HepG2 (cell line): ENCODE measurements at regions not wholly inside any gene's neighbourhood (a gene's known extent, or its start where the extent isn't known, plus 50 kb on each side); places are given as distances from the start of the nearest gene placed in this dataset.

Experiments used
- ARID5B ChIP-seq: IDR thresholded peaks from 2 replicates; pipeline ENCODE4 v1.4.0; 2020; ENCODE audit warnings: mild to moderate bottlenecking, missing genetic modification reagents
- CC2D1A ChIP-seq: sonication (generic); formaldehyde crosslinking; IDR thresholded peaks from 2 replicates; pipeline ENCODE4 v1.8.1; 2023; ENCODE audit warnings: mild to moderate bottlenecking, missing genetic modification reagents
- CERS6 ChIP-seq: sonication (generic); formaldehyde crosslinking; IDR thresholded peaks from 2 replicates; pipeline ENCODE4 v1.5.0; 2020; ENCODE audit warnings: missing genetic modification reagents
- HDAC1 ChIP-seq: sonication (generic); formaldehyde crosslinking; IDR thresholded peaks from 2 replicates; pipeline ENCODE4 v1.5.1; 2020; ENCODE audit warnings: mild to moderate bottlenecking, missing genetic modification reagents
- PPARG ChIP-seq: conservative IDR thresholded peaks from 2 replicates; pipeline ENCODE4 v1.6.1; 2016; ENCODE audit warnings: missing biosample characterization, missing genetic modification reagents
- RARG ChIP-seq: sonication (generic); formaldehyde crosslinking; IDR thresholded peaks from 2 replicates; pipeline ENCODE4 v1.4.0; 2020; ENCODE audit warnings: low read depth, mild to moderate bottlenecking, missing genetic modification reagents
- U2AF1 ChIP-seq: fragments of 200-400 bp; formaldehyde crosslinking; optimal IDR thresholded peaks from 2 replicates; pipeline ENCODE3; 2017; ENCODE audit warnings: mild to moderate bottlenecking, low read depth, low read length
- ZNF12 ChIP-seq: sonication (generic); formaldehyde crosslinking; IDR thresholded peaks from 2 replicates; pipeline ENCODE4 v1.5.0; 2020; ENCODE audit warnings: missing genetic modification reagents
- ZNF142 ChIP-seq: sonication (generic); formaldehyde crosslinking; IDR thresholded peaks from 2 replicates; pipeline ENCODE4 v1.4.0; 2020; ENCODE audit warnings: missing genetic modification reagents
- ZNF891 ChIP-seq: sonication (generic); formaldehyde crosslinking; IDR thresholded peaks from 2 replicates; pipeline ENCODE4 v1.5.0; 2020; ENCODE audit warnings: mild to moderate bottlenecking, missing genetic modification reagents
- ZSCAN22 ChIP-seq: sonication (generic); formaldehyde crosslinking; IDR thresholded peaks from 2 replicates; pipeline ENCODE4 v1.4.0; 2020; ENCODE audit warnings: mild to moderate bottlenecking, missing genetic modification reagents
- TF ChIP-seq, protein P1 (sequence below): sonication (generic); formaldehyde crosslinking; IDR thresholded peaks from 2 replicates; pipeline ENCODE4 v1.4.0; 2020; ENCODE audit warnings: low read depth, mild to moderate bottlenecking, missing genetic modification reagents

- TF ChIP-seq ZNF12 (CRISPR knock-in tag): no peak
- no peak for TF ChIP-seq CERS6
- 0 out of 2 replicates have a peak, but pooled peaks have one; percentile 48 for TF ChIP-seq ZNF891 (CRISPR knock-in tag)
- TF ChIP-seq RARG (CRISPR knock-in tag): no peak
- 0 out of 2 replicates have a peak, but pooled peaks have one; percentile 10 for TF ChIP-seq ARID5B (CRISPR knock-in tag)
- TF ChIP-seq U2AF1: no peak
- TF ChIP-seq, protein P1, sequence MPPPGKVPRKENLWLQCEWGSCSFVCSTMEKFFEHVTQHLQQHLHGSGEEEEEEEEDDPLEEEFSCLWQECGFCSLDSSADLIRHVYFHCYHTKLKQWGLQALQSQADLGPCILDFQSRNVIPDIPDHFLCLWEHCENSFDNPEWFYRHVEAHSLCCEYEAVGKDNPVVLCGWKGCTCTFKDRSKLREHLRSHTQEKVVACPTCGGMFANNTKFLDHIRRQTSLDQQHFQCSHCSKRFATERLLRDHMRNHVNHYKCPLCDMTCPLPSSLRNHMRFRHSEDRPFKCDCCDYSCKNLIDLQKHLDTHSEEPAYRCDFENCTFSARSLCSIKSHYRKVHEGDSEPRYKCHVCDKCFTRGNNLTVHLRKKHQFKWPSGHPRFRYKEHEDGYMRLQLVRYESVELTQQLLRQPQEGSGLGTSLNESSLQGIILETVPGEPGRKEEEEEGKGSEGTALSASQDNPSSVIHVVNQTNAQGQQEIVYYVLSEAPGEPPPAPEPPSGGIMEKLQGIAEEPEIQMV (CRISPR knock-in tag): no peak
- peak; percentile 33; the same call in 1 of the 2 replicates for TF ChIP-seq HDAC1 (CRISPR knock-in tag)
- TF ChIP-seq ZSCAN22: no peak
- no peak for TF ChIP-seq PPARG (CRISPR knock-in tag)
- no peak for TF ChIP-seq ZNF142
- TF ChIP-seq CC2D1A (CRISPR knock-in tag): no peak
Observed at GRCh38 chr21:38913120-38913892, 107.6 kb downstream of the ETS2 start (continued).
